Thyroid gland (tissue), 4 donors: ENCODE measurements at regions not wholly inside any gene's neighbourhood (a gene's known extent, or its start where the extent isn't known, plus 50 kb on each side); places are given as distances from the start of the nearest gene placed in this dataset.

ENCODE experiments used
- DNase-seq, 2 donors: peaks; one replicate each; pipeline ENCODE4 v3.0.0-alpha.2; 2019
- H3K27ac ChIP-seq, 3 donors: fragments of 200-600 bp; sonication (generic); 1 replicate in 2 of 3; 2 replicates in 1 of 3; pipeline ENCODE4 v1.5.1; 2016 to 2019; ENCODE audit warnings: mild to moderate bottlenecking in 1 of 3, moderate library complexity in 1 of 3
- H3K27me3 ChIP-seq: fragments of 200-600 bp; sonication (generic); one replicate; pipeline ENCODE4 v1.5.1; 2019
- H3K36me3 ChIP-seq, 2 donors: fragments of 200-600 bp; sonication (generic); one replicate each; pipeline ENCODE4 v1.5.1; 2016 to 2019
- H3K4me1 ChIP-seq, 2 donors: fragments of 200-600 bp; sonication (generic); one replicate each; pipeline ENCODE4 v1.5.1; 2017 to 2019
- H3K4me3 ChIP-seq, 3 donors: fragments of 200-600 bp; sonication (generic); replicated peaks in 1 of 3; 1 replicate in 2 of 3; 2 replicates in 1 of 3; pipeline ENCODE4 v1.5.1; 2016; ENCODE audit warnings: mild to moderate bottlenecking in 1 of 3
- H3K9me3 ChIP-seq: fragments of 200-600 bp; sonication (generic); one replicate; pipeline ENCODE4 v1.5.1; 2017
- POLR2A ChIP-seq, 2 donors: fragments of 450-650 bp; IDR thresholded peaks; one replicate each; pipeline ENCODE4 v1.6.1; 2017; ENCODE audit warnings: antibody characterized with exemption in 2 of 2, mild to moderate bottlenecking in 2 of 2, moderate library complexity in 1 of 2
- WGBS, 2 donors: methylation state at CpG; one replicate each; pipeline ENCODE4 v1.1.5; 2017; 5-methylcytosine and 5-hydroxymethylcytosine counted together
- intact Hi-C: fragments of 100-400 bp; cut with DNase I; formaldehyde crosslinking; loops from one replicate; pipeline ENCODE4 v1.15.1; 2023
- TF ChIP-seq, protein P1 (sequence below), 6 experiments: fragments of 200-600 bp in 3 of 6; fragments of 450-650 bp in 3 of 6; sonication (generic) in 3 of 6; IDR thresholded peaks; one replicate each; pipeline ENCODE4 v1.5.1; 2016 to 2019; ENCODE audit warnings: antibody characterized with exemption in 6 of 6, mild to moderate bottlenecking in 2 of 6, inconsistent platforms in 1 of 6, moderate library complexity in 1 of 6

DNA sequence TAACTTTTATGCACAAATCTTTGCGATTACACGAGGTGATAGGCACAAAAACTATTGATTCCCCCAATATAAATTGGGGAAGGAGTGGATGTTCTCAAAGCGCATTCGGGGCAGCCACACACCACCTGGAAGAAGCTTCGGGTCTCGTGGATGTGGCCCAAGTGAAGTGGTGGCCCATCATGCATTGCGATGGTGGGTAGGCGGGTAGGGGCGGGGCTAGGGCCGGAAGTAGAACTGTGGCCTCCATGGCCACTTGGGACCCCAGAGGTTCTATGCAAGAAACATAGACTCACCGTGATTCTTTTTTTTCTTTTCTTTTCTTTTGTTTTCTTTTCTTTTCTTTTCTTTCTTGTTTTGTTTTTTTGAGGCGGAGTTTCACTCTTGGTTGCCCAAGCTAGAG lies 86.4 kb upstream of the SLC44A1 start:
- intact Hi-C loops = loop anchor here (10.0 kb wide), 3 partner anchors 233 to 293 kb away; partner anchors contain the start of gene ABCA1
- TF ChIP-seq POLR2A (IDR thresholded peaks at IDR 0.05) = no peak
- TF ChIP-seq, protein P1, sequence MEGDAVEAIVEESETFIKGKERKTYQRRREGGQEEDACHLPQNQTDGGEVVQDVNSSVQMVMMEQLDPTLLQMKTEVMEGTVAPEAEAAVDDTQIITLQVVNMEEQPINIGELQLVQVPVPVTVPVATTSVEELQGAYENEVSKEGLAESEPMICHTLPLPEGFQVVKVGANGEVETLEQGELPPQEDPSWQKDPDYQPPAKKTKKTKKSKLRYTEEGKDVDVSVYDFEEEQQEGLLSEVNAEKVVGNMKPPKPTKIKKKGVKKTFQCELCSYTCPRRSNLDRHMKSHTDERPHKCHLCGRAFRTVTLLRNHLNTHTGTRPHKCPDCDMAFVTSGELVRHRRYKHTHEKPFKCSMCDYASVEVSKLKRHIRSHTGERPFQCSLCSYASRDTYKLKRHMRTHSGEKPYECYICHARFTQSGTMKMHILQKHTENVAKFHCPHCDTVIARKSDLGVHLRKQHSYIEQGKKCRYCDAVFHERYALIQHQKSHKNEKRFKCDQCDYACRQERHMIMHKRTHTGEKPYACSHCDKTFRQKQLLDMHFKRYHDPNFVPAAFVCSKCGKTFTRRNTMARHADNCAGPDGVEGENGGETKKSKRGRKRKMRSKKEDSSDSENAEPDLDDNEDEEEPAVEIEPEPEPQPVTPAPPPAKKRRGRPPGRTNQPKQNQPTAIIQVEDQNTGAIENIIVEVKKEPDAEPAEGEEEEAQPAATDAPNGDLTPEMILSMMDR (IDR thresholded peaks at IDR 0.05) = no peak
- no peak overlapping the region for H3K27ac ChIP-seq
- WGBS, 2 donors = 88 to 89% methylated on average over 12 of the region's 12 CpGs
- no peaks in the 10 kb centered on the region for H3K27me3 ChIP-seq
- H3K9me3 ChIP-seq = no peaks in the 10 kb centered on the region
- no peak for DNase-seq
- no peak overlapping the region for H3K4me3 ChIP-seq
- H3K4me1 ChIP-seq = no peaks in the 10 kb centered on the region
- H3K36me3 ChIP-seq = no peaks in the 10 kb centered on the region

DNA sequence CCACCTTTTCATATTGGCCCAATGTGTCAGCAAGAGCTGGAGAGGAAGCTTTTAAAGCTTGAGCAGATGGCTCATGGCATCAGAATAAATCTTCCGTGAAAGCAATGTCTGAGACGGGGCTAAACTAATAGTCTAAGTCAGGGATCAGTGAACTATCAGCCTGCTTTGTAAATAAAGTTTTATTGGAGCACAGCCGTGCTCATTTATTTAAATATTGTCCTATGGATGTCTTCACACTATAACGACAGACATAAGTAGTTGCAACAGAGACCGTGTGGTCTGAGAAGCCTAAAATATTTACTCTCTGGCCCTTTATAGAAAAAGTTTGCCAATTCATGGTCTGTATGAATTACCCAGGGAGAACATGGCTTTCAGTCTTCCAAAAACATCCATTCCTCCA lies 85.6 kb upstream of the SLC44A1 start:
- Histone ChIP-seq H3K9me3 (no peaks in the 10 kb centered on the region), H3K27me3 (no peaks in the 10 kb centered on the region), H3K36me3 (no peaks in the 10 kb centered on the region), H3K27ac (no peak overlapping the region), H3K4me3 (no peak overlapping the region), H3K4me1 (no peaks in the 10 kb centered on the region)
- 82 to 85% methylated on average over 5 of the region's 5 CpGs for WGBS, 2 donors
- DNase-seq = no peak
- intact Hi-C loops = loop anchor here (10.0 kb wide), 3 partner anchors 234 to 294 kb away; partner anchors contain the start of gene ABCA1
- no peak for TF ChIP-seq POLR2A (IDR thresholded peaks at IDR 0.05)
- TF ChIP-seq, protein P1 (IDR thresholded peaks at IDR 0.05) = no peak

DNA sequence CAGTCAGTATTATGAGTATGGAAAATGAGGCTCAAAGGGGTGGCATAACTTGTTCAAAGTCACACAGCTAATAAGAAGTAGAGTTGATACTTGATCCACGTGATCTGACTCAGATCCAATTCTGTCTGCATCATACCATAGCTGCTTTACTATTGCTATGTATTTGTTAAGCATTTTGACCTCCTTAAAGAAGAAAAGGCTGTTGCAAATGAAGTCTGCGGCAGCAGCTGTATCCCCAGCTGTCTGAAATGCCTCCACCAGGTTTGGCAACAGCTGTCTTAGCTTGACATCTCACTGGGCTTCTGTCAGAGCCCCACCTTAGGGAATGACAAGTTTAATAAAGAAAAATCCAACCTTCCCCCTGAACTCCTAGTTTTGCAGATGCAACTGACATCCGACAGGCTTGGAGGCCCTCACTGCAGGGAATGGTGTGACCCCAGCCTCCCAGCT lies 75.6 kb upstream of the SLC44A1 start:
- no peak for TF ChIP-seq POLR2A (IDR thresholded peaks at IDR 0.05)
- TF ChIP-seq, protein P1 (IDR thresholded peaks at IDR 0.05) = no peak
- Histone ChIP-seq H3K9me3 (no peaks in the 10 kb centered on the region), H3K27ac (no peak overlapping the region), H3K4me1 (no peaks in the 10 kb centered on the region), H3K4me3 (no peak overlapping the region), H3K27me3 (no peaks in the 10 kb centered on the region), H3K36me3 (no peaks in the 10 kb centered on the region)
- 84 to 89% methylated on average over 3 of the region's 3 CpGs for WGBS, 2 donors
- DNase-seq = no peak
- intact Hi-C loops = no loop called here

DNA sequence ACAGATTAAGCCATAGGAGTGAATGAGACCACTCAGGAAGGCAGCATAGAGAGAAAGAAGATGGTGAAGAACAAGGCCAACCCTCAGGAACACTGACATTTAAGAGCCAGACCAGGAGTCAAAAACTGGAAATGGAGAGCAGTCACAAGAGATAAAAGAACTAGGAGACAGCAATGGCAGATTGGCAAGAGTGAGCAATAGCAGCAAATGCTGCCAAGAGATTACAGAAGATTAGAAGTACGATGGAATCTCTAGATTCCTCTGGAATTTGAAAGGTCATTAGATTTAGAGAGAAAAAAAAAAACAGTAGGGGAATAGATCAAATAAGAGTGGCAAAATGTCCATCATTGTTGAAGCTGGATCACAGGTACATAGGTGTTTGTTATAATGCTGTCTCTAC lies 73.4 kb upstream of the SLC44A1 start:
- H3K4me3 ChIP-seq = no peak overlapping the region
- no peak for DNase-seq
- no peaks in the 10 kb centered on the region for H3K36me3 ChIP-seq
- H3K27me3 ChIP-seq = no peaks in the 10 kb centered on the region
- no peak overlapping the region for H3K27ac ChIP-seq
- no peaks in the 10 kb centered on the region for H3K9me3 ChIP-seq
- TF ChIP-seq POLR2A (IDR thresholded peaks at IDR 0.05) = no peak
- TF ChIP-seq, protein P1 (IDR thresholded peaks at IDR 0.05) = no peak
- WGBS, 2 donors = 38 to 44% methylated on average over 1 of the region's 1 CpG
- intact Hi-C loops = no loop called here
- no peaks in the 10 kb centered on the region for H3K4me1 ChIP-seq

DNA sequence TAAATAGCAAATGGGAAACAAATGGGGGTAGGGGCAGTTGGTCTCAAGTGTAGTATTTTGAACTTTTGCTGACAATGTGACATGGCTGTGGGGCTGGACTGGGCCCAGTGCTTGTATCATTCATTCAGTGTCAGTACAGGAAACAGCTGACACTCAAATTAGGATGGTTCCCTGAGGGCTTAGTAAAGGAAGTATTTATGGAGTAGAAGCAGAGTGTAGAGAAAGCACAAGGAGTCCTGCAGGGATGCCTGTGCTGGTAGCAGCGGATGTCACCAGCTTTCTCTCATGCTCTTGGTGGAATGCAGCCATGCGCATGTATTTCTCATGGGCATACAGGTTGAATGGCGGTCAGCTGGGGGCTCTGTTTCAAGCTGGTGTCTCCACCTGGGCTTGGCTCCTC lies 72.9 kb upstream of the SLC44A1 start:
- H3K9me3 ChIP-seq = no peaks in the 10 kb centered on the region
- no peaks in the 10 kb centered on the region for H3K4me1 ChIP-seq
- TF ChIP-seq, protein P1 (IDR thresholded peaks at IDR 0.05) = no peak
- no peak for TF ChIP-seq POLR2A (IDR thresholded peaks at IDR 0.05)
- intact Hi-C loops = no loop called here
- H3K27ac ChIP-seq = no peak overlapping the region
- 66 to 72% methylated on average over 3 of the region's 3 CpGs for WGBS, 2 donors
- no peak overlapping the region for H3K4me3 ChIP-seq
- DNase-seq = no peak
- no peaks in the 10 kb centered on the region for H3K27me3 ChIP-seq
- H3K36me3 ChIP-seq = no peaks in the 10 kb centered on the region
